HG02642 (cell line): ENCODE measurements at regions not wholly inside any gene's neighbourhood (a gene's known extent, or its start where the extent isn't known, plus 50 kb on each side); places are given as distances from the start of the nearest gene placed in this dataset.

ENCODE experiments used
- ATAC-seq: cut with Tn5 transposase; IDR thresholded peaks from one replicate; pipeline ENCODE4 v1.9.1; 2021; ENCODE audit warnings: mild to moderate bottlenecking; ENCODE audit not compliant: unreplicated experiment, poor library complexity

GRCh38 chr12:98045395-98045794 lies 470.0 kb upstream of the TMPO start:
- no peak for ATAC-seq

DNA sequence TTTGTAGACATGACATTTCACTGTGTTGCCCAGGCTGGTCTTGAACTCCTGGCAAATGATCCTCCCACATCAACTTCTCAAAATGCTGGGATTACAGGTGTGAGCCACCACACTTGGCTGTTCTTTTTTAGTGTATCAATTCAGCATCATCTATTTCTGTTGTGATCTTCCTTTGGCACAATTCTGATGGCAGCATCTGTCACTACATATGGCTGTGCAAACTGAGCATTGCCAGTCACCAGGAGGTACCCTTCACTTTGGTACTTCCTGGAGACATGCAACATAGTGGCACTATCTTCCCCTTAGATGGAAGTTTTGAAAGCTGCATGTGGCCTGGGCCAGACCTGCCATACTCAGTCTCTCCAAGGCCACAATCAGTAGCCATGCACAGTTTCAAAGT lies 467.1 kb upstream of the TMPO start:
- no peak for ATAC-seq

DNA sequence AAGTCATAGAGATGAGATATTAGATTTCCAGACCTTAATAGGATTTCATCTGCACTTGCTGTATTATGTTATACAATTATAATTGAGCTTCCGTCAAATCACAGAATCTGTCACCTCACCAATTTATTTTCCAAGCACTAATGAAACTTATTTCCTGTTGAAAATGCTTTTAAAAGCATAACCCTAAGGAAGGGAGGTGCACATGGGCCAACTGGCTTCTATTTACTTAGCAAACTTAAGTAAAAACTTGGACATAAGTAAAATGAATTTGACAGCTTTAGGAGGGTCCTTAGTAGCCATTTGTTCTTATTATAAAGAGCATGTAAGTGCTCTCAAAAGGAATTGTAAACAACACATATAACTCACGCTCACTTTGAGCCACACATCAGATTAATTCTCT lies 462.2 kb upstream of the TMPO start:
- no peak for ATAC-seq

DNA sequence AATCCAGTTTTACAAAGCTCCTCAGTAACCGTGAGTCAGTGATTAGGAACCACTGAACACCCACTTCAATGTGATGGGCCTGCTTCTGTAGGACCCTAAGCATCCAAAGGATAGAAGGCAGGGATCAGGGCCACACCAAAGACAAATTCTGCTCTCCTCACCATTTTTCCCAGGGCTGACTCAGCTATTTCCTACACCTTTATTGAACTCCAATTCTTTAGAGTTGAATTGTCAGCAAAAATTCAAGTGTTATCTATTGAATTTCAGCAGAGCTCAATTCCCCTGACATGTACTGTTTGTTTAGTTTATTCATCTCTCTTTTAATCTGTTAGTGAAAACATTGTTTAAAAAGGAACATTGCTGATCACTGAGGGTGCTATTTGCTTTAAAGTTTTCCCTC lies 457.7 kb upstream of the TMPO start:
- ATAC-seq: no peak

- no peak for ATAC-seq
These were observed 457.2 kb upstream of the TMPO start for GRCh38 chr12:98058213-98058612.

- ATAC-seq: no peak
These were observed 456.6 kb upstream of the TMPO start for GRCh38 chr12:98058838-98059237.

DNA sequence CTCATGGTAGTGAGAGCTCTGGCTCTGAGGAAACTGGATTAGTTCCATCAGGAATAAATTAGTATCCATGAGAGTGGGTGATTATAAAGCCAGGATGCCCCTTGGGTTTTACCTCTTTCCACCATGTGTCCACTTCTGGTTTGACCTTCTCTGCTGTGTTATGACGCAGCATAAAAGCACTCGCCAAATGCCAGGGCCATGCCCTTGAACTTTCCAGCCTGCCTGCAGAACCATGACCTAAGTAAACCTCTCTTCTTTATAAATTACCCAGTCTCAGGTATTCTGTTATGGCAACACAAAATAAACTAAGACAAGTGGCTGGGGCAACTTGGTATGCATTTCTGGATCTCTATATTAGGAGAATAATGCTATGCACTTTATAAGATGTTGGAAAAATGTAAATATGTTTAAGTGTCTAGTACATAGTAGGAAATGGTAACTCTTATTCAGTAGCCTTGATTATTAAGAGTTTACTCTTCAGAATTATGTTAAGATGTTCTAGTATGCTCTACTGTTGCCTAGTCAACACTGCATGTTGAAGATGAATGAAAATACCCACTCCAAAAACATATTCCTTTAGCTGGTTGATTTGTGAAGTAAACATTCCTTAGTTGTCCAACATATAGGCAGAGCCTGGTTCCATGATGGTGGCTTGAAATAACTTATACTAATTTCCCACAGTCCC lies 455.6 kb upstream of the TMPO start:
- ATAC-seq: no peak

- no peak for ATAC-seq
These were observed 455.0 kb upstream of the TMPO start for GRCh38 chr12:98060411-98060810.

DNA sequence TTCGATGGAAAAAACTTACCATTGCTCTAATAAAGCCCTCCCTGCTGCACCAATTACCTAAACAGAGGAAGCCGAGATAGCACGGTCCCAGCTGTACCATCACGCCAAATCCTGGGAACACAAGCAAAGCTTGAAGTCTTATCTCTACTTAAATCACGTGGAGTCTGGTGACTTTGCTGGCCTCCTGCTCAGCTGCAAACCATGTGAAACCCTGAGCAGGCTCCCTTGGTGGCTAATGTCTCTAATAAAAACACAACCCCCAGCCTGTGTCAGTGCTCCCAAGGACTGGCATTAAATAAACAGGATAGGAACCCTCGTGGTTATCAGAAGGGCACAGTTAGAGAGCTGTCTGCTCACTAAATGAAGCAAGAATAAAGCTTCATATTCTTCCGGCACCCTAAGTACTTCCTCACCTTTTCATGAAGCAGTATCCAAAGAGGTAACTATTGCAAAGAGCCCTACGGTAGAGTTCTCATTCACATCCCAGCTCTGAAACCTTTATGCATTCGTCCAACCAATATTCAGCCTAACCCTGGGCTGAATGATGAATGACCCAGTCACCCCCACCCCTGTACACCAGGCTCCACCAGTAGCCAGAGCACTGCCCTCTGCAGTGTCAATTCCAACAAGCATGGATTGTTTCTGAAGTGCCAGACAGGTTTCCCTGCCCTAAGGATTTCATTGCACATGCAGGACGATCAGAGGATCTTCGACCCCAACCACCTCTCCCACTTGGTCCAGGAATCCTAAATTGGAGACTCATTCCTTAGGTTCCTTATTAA lies 452.7 kb upstream of the TMPO start:
- no peak for ATAC-seq

DNA sequence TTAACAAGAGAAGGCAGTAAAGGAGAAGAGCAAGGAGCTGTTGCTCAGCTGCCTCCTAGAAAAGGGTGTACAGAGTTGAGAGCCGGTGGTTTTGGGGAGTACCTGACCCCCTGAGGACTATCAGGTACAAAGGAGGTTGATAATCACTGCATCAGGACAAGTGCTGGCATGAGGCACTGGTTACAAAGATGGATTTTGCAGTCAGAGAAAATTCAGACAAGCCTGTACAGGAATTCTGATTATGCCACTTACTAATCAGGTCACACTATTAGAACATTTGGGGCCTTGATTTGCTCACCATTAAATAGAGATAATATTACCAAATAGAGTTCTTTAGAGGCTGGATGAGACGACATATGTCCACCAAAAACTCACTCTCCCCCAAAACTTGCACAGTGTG lies 450.9 kb upstream of the TMPO start:
- ATAC-seq: no peak

GRCh38 chr12:98067795-98068194 lies 447.6 kb upstream of the TMPO start:
- no peak for ATAC-seq

DNA sequence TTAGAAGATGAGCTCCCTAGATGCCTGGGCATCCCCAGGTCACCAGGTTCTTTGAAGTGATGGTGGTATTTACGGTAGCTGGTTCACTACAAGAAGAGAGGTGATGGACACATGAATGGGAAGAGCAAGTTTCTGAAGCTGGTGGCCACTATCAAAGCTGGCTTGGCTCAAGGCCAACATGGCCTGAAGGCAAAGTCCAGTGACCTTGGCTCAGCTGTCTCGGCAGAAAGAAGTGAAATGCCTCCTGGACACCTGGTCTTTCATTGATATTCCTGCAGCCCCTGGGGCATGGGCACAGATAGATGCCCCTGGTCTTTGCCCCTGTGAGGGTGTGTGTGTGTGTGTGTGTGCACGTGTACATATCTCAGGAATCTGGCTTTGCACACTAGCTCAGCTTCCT lies 441.8 kb upstream of the TMPO start:
- ATAC-seq: no peak

GRCh38 chr12:98074286-98074685 lies 441.1 kb upstream of the TMPO start:
- no peak for ATAC-seq

DNA sequence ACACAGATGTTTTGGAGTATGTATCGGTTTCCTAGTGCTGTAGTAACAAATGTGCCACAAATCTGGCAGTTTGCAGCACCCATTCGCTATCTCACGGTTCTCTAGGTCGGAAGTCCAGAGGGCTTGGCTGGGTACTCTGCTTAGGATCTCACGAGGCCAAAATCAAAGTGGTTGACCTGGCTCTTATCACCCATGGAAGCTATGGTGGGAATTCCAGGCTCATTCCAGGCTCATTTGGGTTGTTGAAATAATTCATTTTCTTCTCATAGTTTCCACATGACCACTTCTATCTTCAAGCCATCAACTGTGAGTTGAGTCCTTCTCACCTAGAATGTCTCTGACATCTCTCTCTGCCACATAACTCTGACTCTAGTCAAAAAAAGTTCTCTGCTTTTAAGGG lies 431.0 kb upstream of the TMPO start:
- no peak for ATAC-seq

GRCh38 chr12:98085046-98085755 lies 430.2 kb upstream of the TMPO start:
- ATAC-seq: no peak

GRCh38 chr12:98090731-98091130 lies 424.7 kb upstream of the TMPO start:
- ATAC-seq: no peak

GRCh38 chr12:98096436-98096835 lies 419.0 kb upstream of the TMPO start:
- no peak for ATAC-seq

- no peak for ATAC-seq
These were observed 409.2 kb upstream of the TMPO start for GRCh38 chr12:98106031-98106683.

- ATAC-seq: no peak
These were observed 406.1 kb upstream of the TMPO start for GRCh38 chr12:98109266-98109665.

DNA sequence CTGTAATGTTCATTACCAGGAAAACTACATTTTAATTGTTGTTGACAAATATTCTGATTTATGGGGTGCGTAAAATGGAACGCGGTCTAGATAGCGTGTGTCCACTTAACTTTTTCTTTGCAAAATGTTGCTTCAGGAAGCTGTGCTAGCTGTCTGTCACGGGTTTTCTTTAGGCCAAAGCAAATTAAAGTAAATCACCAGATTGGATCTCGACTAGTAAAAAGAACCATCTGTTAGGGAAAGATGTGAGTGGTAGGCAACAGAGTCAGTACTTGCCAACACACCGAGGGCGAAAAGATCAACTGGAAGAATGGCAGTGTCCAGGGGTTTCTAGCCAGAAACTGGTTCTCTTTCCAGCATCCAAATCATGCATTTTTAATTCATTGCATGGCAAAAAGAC lies 404.9 kb upstream of the TMPO start:
- ATAC-seq: no peak

GRCh38 chr12:98113548-98113947 lies 401.8 kb upstream of the TMPO start:
- no peak for ATAC-seq
